HCT116 (cell line): ENCODE measurements at regions not wholly inside any gene's neighbourhood (a gene's known extent, or its start where the extent isn't known, plus 50 kb on each side); places are given as distances from the start of the nearest gene placed in this dataset.

Experiments
- CEBPB ChIP-seq: IDR thresholded peaks from 2 replicates; pipeline ENCODE4 v1.6.1; 2012; ENCODE audit warnings: low read depth
- EZH2 ChIP-seq: fragments of 200-600 bp; sonication (generic); IDR thresholded peaks from 2 replicates; pipeline ENCODE4 v1.6.1; 2017; ENCODE audit warnings: antibody characterized with exemption, mixed run types
- EZH2phosphoT487 ChIP-seq: fragments of 200-600 bp; IDR thresholded peaks from 2 replicates; pipeline ENCODE4 v1.6.1; 2018; ENCODE audit warnings: antibody characterized with exemption, borderline replicate concordance
- FOSL1 ChIP-seq: IDR thresholded peaks from 2 replicates; pipeline ENCODE4 v1.6.1; 2012; ENCODE audit warnings: low read depth
- POLR2A ChIP-seq: IDR thresholded peaks from 2 replicates; pipeline ENCODE4 v1.7.0; 2011; ENCODE audit warnings: borderline replicate concordance; ENCODE audit not compliant: insufficient read depth, insufficient read length; ENCODE audit errors: extremely low read depth
- POLR2AphosphoS5 ChIP-seq: IDR thresholded peaks from 2 replicates; pipeline ENCODE4 v1.6.1; 2011; ENCODE audit warnings: mild to moderate bottlenecking, low read depth, low read length, moderate library complexity
- RAD21 ChIP-seq: IDR thresholded peaks from 2 replicates; pipeline ENCODE4 v1.6.1; 2012; ENCODE audit warnings: low read depth, mild to moderate bottlenecking
- SP1 ChIP-seq: IDR thresholded peaks from 2 replicates; pipeline ENCODE4 v1.6.1; 2012; ENCODE audit warnings: low read depth
- SRF ChIP-seq: IDR thresholded peaks from 2 replicates; pipeline ENCODE4 v1.6.1; 2012; ENCODE audit warnings: low read depth
- TF ChIP-seq, protein P1 (sequence below), 3 experiments: fragments of 200-600 bp in 1 of 3; sonication (generic) in 1 of 3; IDR thresholded peaks in 2 of 3; conservative IDR thresholded peaks in 1 of 3; 2 replicates each; pipeline ENCODE4 v1.5.1; 2012 to 2017; ENCODE audit warnings: low read depth in 2 of 3, low read length in 2 of 3, antibody characterized with exemption in 1 of 3, borderline replicate concordance in 1 of 3, control low read depth in 1 of 3, mild to moderate bottlenecking in 1 of 3, mixed read lengths in 1 of 3, mixed run types in 1 of 3, moderate library complexity in 1 of 3; ENCODE audit not compliant: insufficient read depth in 1 of 3
- TF ChIP-seq, protein P2 (sequence below): IDR thresholded peaks from 2 replicates; pipeline ENCODE4 v1.6.1; 2012; ENCODE audit warnings: low read depth

DNA sequence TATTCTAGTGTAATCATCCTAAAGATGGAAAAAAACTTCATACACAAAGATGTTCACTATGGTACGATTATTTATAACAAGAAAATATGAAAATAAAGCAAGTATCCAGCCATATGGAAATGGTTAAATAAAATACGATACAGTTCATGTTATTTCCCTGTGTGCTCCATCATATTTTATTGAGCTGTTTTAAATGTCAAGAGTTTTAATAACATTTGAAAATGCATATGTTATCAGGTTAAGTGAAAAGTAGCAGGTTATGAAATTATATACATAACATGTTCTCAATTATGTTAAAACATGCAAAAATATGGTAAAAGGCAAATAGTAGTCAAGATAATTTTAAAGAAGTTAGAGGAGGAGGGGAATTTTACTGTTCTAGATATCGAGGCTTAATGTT, 192.0 kb downstream of the HNRNPD start:
- TF ChIP-seq, protein P1, sequence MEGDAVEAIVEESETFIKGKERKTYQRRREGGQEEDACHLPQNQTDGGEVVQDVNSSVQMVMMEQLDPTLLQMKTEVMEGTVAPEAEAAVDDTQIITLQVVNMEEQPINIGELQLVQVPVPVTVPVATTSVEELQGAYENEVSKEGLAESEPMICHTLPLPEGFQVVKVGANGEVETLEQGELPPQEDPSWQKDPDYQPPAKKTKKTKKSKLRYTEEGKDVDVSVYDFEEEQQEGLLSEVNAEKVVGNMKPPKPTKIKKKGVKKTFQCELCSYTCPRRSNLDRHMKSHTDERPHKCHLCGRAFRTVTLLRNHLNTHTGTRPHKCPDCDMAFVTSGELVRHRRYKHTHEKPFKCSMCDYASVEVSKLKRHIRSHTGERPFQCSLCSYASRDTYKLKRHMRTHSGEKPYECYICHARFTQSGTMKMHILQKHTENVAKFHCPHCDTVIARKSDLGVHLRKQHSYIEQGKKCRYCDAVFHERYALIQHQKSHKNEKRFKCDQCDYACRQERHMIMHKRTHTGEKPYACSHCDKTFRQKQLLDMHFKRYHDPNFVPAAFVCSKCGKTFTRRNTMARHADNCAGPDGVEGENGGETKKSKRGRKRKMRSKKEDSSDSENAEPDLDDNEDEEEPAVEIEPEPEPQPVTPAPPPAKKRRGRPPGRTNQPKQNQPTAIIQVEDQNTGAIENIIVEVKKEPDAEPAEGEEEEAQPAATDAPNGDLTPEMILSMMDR (IDR thresholded peaks at IDR 0.05 in 2 of 3, conservative IDR thresholded peaks at IDR 0.05 in 1 of 3; ENCODE audit: borderline replicate concordance in 1 of 3, insufficient read depth in 1 of 3, low read depth in 2 of 3, low read length in 2 of 3): no peak
- TF ChIP-seq EZH2phosphoT487 (no peak), FOSL1 (no peak), EZH2 (no peak), SRF (no peak), POLR2A (no peak), SP1 (no peak), CEBPB (no peak), RAD21 (no peak), POLR2AphosphoS5 (no peak)
- TF ChIP-seq, protein P2, sequence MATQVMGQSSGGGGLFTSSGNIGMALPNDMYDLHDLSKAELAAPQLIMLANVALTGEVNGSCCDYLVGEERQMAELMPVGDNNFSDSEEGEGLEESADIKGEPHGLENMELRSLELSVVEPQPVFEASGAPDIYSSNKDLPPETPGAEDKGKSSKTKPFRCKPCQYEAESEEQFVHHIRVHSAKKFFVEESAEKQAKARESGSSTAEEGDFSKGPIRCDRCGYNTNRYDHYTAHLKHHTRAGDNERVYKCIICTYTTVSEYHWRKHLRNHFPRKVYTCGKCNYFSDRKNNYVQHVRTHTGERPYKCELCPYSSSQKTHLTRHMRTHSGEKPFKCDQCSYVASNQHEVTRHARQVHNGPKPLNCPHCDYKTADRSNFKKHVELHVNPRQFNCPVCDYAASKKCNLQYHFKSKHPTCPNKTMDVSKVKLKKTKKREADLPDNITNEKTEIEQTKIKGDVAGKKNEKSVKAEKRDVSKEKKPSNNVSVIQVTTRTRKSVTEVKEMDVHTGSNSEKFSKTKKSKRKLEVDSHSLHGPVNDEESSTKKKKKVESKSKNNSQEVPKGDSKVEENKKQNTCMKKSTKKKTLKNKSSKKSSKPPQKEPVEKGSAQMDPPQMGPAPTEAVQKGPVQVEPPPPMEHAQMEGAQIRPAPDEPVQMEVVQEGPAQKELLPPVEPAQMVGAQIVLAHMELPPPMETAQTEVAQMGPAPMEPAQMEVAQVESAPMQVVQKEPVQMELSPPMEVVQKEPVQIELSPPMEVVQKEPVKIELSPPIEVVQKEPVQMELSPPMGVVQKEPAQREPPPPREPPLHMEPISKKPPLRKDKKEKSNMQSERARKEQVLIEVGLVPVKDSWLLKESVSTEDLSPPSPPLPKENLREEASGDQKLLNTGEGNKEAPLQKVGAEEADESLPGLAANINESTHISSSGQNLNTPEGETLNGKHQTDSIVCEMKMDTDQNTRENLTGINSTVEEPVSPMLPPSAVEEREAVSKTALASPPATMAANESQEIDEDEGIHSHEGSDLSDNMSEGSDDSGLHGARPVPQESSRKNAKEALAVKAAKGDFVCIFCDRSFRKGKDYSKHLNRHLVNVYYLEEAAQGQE: no peak
